Panc1 (cell line): ENCODE measurements at regions not wholly inside any gene's neighbourhood (a gene's known extent, or its start where the extent isn't known, plus 50 kb on each side); places are given as distances from the start of the nearest gene placed in this dataset.
"Not testable (repeated sequence)": the region's sequence is repeated elsewhere in the genome, so short reads cannot be mapped to it uniquely, and the experiment has no call there.

Experiments used
- ATAC-seq: fragments of 200-7000 bp; cut with Tn5 transposase; 2 replicates; pipeline ENCODE4 v1.9.1; 2020; ENCODE audit warnings: mild to moderate bottlenecking, moderate library complexity
- BruUV-seq: library from RNA; stranded (reverse); fragments of 400-500 nt; replicated peaks from 2 replicates; lab custom pipeline; 2021; lab: Mats Ljungman, UMichigan
- CTCF ChIA-PET: fragments of 300-600 bp; sonication (Branson Sonifier 250); formaldehyde crosslinking; loops from one replicate; lab custom pipeline; 2022; ENCODE audit warnings: antibody characterized with exemption; lab: Charles Lee
- POLR2A ChIA-PET: fragments of 300-600 bp; sonication (Branson Sonifier 250); formaldehyde crosslinking; loops from one replicate; lab custom pipeline; 2022; ENCODE audit warnings: antibody characterized with exemption; lab: Charles Lee
- DNase-seq: peaks from one replicate; pipeline ENCODE4 v3.0.0-alpha.2; 2010; ENCODE audit warnings: low read depth, low spot score
- H3K27ac ChIP-seq: 2 replicates; pipeline ENCODE4 v1.5.1; 2011; ENCODE audit warnings: mild to moderate bottlenecking, low read length, inconsistent platforms
- H3K27me3 ChIP-seq: fragments of 200-500 bp; sonication (Bioruptor generic); 2 replicates; pipeline ENCODE4 v1.6.0; 2014; ENCODE audit warnings: low read length, inconsistent platforms; ENCODE audit not compliant: control insufficient read depth, insufficient read depth
- H3K36me3 ChIP-seq: fragments of 200-500 bp; sonication (Bioruptor generic); 2 replicates; pipeline ENCODE4 v1.5.1; 2014; ENCODE audit warnings: inconsistent platforms, mild to moderate bottlenecking, low read length, moderate library complexity; ENCODE audit not compliant: control insufficient read depth, insufficient read depth
- H3K4me1 ChIP-seq: 2 replicates; pipeline ENCODE4 v1.5.1; 2011; ENCODE audit warnings: inconsistent platforms, mild to moderate bottlenecking, low read length, moderate library complexity; ENCODE audit not compliant: control insufficient read depth, insufficient read depth
- H3K4me3 ChIP-seq, 2 experiments: 2 replicates each; pipeline ENCODE4 v1.5.1; 2011 to 2012; ENCODE audit warnings: low read depth in 2 of 2, low read length in 2 of 2, mild to moderate bottlenecking in 2 of 2, inconsistent platforms in 1 of 2, moderate library complexity in 1 of 2
- H3K9me3 ChIP-seq: fragments of 200-500 bp; sonication (Bioruptor generic); 2 replicates; pipeline ENCODE4 v1.5.1; 2014; ENCODE audit warnings: low read depth, mild to moderate bottlenecking, inconsistent platforms, low read length, moderate library complexity; ENCODE audit not compliant: control insufficient read depth, insufficient read depth
- in situ Hi-C: cut with HindIII; loops from 2 replicates; pipeline ENCODE4 v1.10.0; 2016; ENCODE audit warnings: low sequenced_read_pairs, low pct_unique_long_range_greater_than_20kb
- intact Hi-C: fragments of 100-400 bp; cut with micrococcal nuclease; formaldehyde crosslinking; loops from one replicate; pipeline ENCODE4 v1.10.0; 2022; ENCODE audit not compliant: unreplicated experiment

DNA sequence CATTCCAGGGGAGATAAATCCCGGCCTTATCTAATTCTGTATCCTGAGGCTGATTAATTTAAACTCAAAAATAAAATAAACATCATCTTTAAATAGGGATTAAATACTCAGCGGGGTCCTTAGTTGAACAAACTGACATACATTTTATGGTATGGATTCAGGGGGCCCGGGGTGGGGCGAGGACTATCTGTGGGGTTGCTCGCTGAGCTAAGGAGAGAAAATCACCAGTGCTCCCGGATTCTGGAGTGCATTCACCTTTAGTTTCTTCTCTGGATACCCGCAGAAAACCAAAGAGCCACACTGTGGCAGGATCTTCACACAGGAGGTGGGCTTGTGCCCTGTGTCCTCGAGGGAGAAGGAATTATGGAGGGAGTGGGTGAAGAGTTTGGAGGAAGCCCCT, 3949.9 kb upstream of the OR11H1 start:
- DNase-seq, H3K36me3 ChIP-seq, BruUV-seq, ATAC-seq, H3K27ac ChIP-seq, H3K9me3 ChIP-seq, POLR2A ChIA-PET, H3K27me3 ChIP-seq, H3K4me1 ChIP-seq, H3K4me3 ChIP-seq, CTCF ChIA-PET, in situ Hi-C loops, intact Hi-C loops: not testable (repeated sequence)

DNA sequence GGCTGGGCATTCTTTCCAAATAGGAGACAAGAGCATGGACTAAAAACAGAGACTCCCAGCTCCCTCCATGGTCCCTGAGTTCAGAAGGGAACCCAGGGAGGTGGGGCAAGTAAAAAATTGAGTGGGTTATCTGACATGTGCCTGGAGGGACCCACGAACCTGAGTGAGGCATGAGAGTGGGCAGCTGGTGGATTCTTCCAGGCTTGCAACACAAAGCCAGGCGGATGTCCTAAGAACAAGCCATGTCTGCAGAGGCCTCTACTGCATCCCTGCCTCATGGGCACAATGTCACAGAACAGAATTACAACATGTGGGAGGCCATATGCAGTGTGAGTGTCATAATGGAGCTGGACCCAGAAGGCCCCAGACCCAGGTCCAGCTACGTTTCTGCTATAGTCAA, 3949.4 kb upstream of the OR11H1 start:
- DNase-seq, intact Hi-C loops, CTCF ChIA-PET, BruUV-seq, H3K27ac ChIP-seq, in situ Hi-C loops, ATAC-seq, H3K9me3 ChIP-seq, H3K4me3 ChIP-seq, H3K4me1 ChIP-seq, POLR2A ChIA-PET, H3K36me3 ChIP-seq, H3K27me3 ChIP-seq: not testable (repeated sequence)

DNA sequence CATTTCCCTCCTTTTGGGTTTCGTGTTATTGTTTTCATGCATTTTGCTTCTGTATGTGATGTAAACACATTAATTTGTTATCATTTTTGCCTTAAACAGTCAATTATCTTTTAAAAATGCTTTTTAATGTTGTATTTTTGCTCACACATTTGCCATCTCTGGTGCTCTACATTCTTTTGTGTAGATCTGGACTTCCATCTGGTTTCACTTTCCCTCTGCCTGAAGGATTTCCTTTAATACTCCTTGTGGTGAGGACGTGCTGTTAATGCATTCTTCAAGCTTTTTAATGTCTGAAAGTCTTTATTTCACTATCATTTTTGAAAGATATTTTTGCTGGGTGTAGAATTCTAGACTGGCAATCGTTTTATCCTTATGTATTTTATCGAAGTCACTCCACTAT, 3945.9 kb upstream of the OR11H1 start:
- H3K4me3 ChIP-seq, H3K4me1 ChIP-seq, DNase-seq, POLR2A ChIA-PET, BruUV-seq, H3K36me3 ChIP-seq, H3K9me3 ChIP-seq, CTCF ChIA-PET, ATAC-seq, H3K27me3 ChIP-seq, in situ Hi-C loops, H3K27ac ChIP-seq, intact Hi-C loops: not testable (repeated sequence)

DNA sequence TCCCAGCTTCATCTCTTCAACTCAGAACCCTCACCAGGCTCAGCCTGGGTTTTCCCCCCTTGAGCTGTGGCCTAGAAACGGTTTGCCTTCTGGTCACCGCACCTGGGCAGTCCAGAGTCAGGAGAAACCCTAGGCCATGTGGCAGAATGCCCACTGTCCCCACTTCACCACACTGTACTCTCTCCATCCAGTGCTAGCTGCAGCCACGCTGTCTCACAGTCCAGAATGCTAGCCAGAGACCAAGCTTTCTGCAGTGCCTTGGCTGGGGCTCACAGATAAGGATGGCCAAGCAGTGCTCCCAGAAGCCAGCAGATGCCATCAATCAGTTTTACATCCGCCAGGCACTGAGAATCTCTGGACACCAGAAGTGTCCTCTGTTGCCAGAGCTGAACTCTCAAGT, 3943.8 kb upstream of the OR11H1 start:
- H3K4me1 ChIP-seq, BruUV-seq, H3K9me3 ChIP-seq, H3K27ac ChIP-seq, CTCF ChIA-PET, H3K4me3 ChIP-seq, H3K36me3 ChIP-seq, ATAC-seq, in situ Hi-C loops, H3K27me3 ChIP-seq, POLR2A ChIA-PET, DNase-seq, intact Hi-C loops: not testable (repeated sequence)

DNA sequence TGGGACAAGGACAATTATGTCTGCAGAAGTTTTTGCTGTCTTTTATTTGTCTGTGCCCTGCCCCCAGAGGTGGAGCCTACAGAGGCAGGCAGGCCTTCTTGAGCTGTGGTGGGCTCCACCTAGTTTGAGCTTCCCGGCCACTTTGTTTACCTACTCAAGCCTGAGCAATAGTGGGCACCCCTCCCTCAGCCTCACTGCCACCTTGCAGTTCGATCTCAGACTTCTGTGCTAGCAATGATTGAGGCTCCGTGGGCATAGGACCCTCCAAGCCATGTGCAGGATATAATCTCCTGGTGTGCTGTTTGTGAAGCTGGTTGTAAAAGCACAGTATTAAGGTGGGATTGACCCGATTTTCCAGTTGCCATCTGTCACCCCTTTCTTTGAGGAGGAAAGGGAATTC, 3933.4 kb upstream of the OR11H1 start:
- in situ Hi-C loops, POLR2A ChIA-PET: not testable (repeated sequence)

DNA sequence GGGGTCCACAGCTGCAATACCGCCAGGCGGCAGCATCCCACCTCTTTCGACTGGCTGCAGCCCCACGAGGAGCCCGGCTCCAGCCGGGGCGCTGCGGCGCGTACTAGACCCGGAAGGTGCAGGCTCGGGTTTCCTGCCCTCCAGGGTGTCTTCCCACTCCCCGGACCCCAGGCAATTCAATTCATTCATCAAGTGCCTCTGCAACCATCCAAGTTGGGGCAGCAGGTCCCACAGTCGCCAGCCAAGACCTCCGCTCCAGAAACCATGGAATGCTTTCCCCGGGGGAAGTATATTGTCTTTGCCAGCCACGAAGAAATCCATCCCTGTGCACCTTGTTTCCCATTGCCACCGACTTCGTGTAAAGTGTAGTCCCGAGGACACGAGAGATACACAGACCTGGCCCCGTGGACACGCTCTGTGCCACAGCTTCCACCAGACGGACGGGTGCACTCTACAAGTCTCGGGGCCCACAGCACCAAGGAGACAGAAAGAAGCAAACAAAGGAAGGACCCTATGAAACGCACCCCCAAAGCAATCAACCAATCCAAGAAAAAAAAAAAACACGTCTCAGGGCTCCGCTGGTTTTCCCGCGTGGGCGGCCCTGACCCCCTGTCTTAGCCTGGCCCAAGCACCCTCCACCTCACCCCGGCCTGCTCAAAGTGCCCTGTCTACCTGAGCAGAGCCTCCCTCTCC, 3930.2 kb upstream of the OR11H1 start:
- H3K27me3 ChIP-seq, ATAC-seq, intact Hi-C loops, H3K36me3 ChIP-seq, H3K4me3 ChIP-seq, DNase-seq, CTCF ChIA-PET, H3K27ac ChIP-seq, BruUV-seq, POLR2A ChIA-PET, H3K9me3 ChIP-seq, H3K4me1 ChIP-seq, in situ Hi-C loops: not testable (repeated sequence)

More for the DNA sequence above, 3933.4 kb upstream of the OR11H1 start:
- H3K36me3 ChIP-seq, ATAC-seq, H3K9me3 ChIP-seq, H3K27ac ChIP-seq, BruUV-seq, H3K27me3 ChIP-seq, DNase-seq, CTCF ChIA-PET, H3K4me3 ChIP-seq, intact Hi-C loops, H3K4me1 ChIP-seq: not testable (repeated sequence)
